GM18867 (cell line): ENCODE measurements at regions not wholly inside any gene's neighbourhood (a gene's known extent, or its start where the extent isn't known, plus 50 kb on each side); places are given as distances from the start of the nearest gene placed in this dataset.

Experiments
- ATAC-seq: cut with Tn5 transposase; IDR thresholded peaks from one replicate; pipeline ENCODE4 v1.9.1; 2021; ENCODE audit warnings: mild to moderate bottlenecking, moderate library complexity; ENCODE audit not compliant: unreplicated experiment

DNA sequence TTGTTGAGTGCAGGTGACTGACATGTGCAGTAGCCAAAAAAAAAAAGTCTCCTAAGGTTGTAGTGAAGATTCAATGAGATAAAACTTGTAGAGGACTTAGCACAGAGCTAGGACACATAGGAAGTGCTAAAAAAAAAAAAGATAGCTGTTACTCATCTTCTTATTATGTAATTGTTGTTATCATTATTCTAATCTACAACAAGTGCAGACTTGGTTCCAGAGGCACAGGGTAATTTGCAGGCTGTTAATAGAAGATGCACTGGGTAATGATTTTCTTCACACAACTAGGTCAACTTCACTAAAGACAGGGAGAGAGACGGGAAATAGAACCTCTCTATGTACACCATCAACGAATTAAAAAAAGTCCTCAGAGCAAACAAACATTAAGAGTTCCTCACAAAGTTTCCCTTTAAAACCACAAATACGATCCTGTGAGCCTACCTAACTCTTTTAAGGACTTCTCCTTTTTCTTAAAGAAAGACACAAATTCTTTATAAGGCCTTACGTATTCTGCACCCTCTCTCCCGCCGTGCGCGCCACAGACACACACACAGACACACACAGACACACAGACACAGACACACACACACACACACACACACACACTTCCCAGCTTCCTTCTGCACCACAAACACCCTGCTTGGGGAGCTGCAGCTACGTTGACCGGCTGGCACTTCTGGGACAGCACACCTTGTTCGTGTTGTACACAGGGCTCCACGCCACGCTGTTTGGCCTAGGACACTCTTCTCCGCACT, 49.8 kb upstream of the GADD45A start:
- no peak for ATAC-seq
